Skeletal muscle tissue (tissue), 3 donors: ENCODE measurements at regions not wholly inside any gene's neighbourhood (a gene's known extent, or its start where the extent isn't known, plus 50 kb on each side); places are given as distances from the start of the nearest gene placed in this dataset.

Experiments used
- H3K27ac ChIP-seq: one replicate; pipeline ENCODE4 v1.7.0; 2013; ENCODE audit warnings: mild to moderate bottlenecking, low read depth, low read length, inconsistent platforms
- H3K27me3 ChIP-seq, 3 donors: one replicate each; pipeline ENCODE4 v1.7.0; 2013; ENCODE audit warnings: low read length in 3 of 3; ENCODE audit not compliant: control insufficient read depth in 3 of 3, insufficient read depth in 3 of 3
- H3K36me3 ChIP-seq, 3 donors: one replicate each; pipeline ENCODE4 v1.7.0; 2013; ENCODE audit warnings: low read length in 3 of 3; ENCODE audit not compliant: control insufficient read depth in 3 of 3, insufficient read depth in 3 of 3
- H3K4me1 ChIP-seq, 3 donors: one replicate each; pipeline ENCODE4 v1.7.0; 2013; ENCODE audit warnings: low read length in 3 of 3, mild to moderate bottlenecking in 3 of 3; ENCODE audit not compliant: control insufficient read depth in 3 of 3, insufficient read depth in 3 of 3
- H3K4me3 ChIP-seq, 3 donors: one replicate each; pipeline ENCODE4 v1.7.0; 2013; ENCODE audit warnings: low read length in 3 of 3
- H3K9ac ChIP-seq, 3 donors: one replicate each; pipeline ENCODE4 v1.7.0; 2013; ENCODE audit warnings: low read length in 3 of 3, mild to moderate bottlenecking in 3 of 3, moderate library complexity in 2 of 3, low read depth in 1 of 3
- H3K9me3 ChIP-seq, 3 donors: one replicate each; pipeline ENCODE4 v1.7.0; 2013; ENCODE audit warnings: low read length in 3 of 3; ENCODE audit not compliant: control insufficient read depth in 3 of 3
- donor health status: Osteomylitis.

- peak overlapping the region in 2 of 3 donors; percentile 38 to 69 for H3K9ac ChIP-seq
- H3K27ac ChIP-seq, result peak overlapping the region; percentile 56
These were observed 104.9 kb downstream of the FAM53A start for GRCh38 chr4:1579001-1579900.

GRCh38 chr4:1578251-1578773 lies 105.8 kb downstream of the FAM53A start:
- no peaks in the 10 kb centered on the region for H3K36me3 ChIP-seq
- no peaks in the 10 kb centered on the region for H3K9me3 ChIP-seq
- no peak overlapping the region for H3K4me3 ChIP-seq
- peaks cover 32 to 51% (median 42%) of the 10 kb centered on the region in 3 donors for H3K27me3 ChIP-seq
- H3K4me1 ChIP-seq, result peaks cover 0 to 9% (median 8%) of the 10 kb centered on the region in 3 donors
- no peak overlapping the region for H3K27ac ChIP-seq
- H3K9ac ChIP-seq, result no peak overlapping the region

More at GRCh38 chr4:1579001-1579900, 104.9 kb downstream of the FAM53A start:
- peaks cover 0 to 9% (median 8%) of the 10 kb centered on the region in 3 donors for H3K4me1 ChIP-seq
- H3K9me3 ChIP-seq, result no peaks in the 10 kb centered on the region
- H3K36me3 ChIP-seq, result no peaks in the 10 kb centered on the region
- peak overlapping the region; percentile 64 to 70 (median 65) for H3K4me3 ChIP-seq
- peaks cover 26 to 47% (median 41%) of the 10 kb centered on the region in 3 donors for H3K27me3 ChIP-seq

GRCh38 chr4:1577822-1578217 lies 106.3 kb downstream of the FAM53A start:
- H3K36me3 ChIP-seq, result no peaks in the 10 kb centered on the region
- H3K4me1 ChIP-seq, result peaks cover 0 to 9% (median 8%) of the 10 kb centered on the region in 3 donors
- H3K9me3 ChIP-seq, result no peaks in the 10 kb centered on the region
- no peak overlapping the region for H3K9ac ChIP-seq
- no peak overlapping the region for H3K27ac ChIP-seq
- peaks cover 32 to 51% (median 38%) of the 10 kb centered on the region in 3 donors for H3K27me3 ChIP-seq
- no peak overlapping the region for H3K4me3 ChIP-seq

- no peaks in the 10 kb centered on the region for H3K36me3 ChIP-seq
- no peaks in the 10 kb centered on the region for H3K9me3 ChIP-seq
- H3K27ac ChIP-seq, result no peak overlapping the region
- no peak overlapping the region for H3K9ac ChIP-seq
- peaks cover 32 to 49% (median 36%) of the 10 kb centered on the region in 3 donors for H3K27me3 ChIP-seq
- H3K4me1 ChIP-seq, result peaks cover 0 to 9% (median 8%) of the 10 kb centered on the region in 3 donors
- H3K4me3 ChIP-seq, result no peak overlapping the region
These were observed 106.9 kb downstream of the FAM53A start for GRCh38 chr4:1576961-1577821.

- Histone ChIP-seq H3K4me3 (no peak overlapping the region), H3K9me3 (no peaks in the 10 kb centered on the region), H3K9ac (no peak overlapping the region), H3K4me1 (peaks cover 0 to 9% (median 5%) of the 10 kb centered on the region in 3 donors), H3K36me3 (no peaks in the 10 kb centered on the region), H3K27me3 (peaks cover 32 to 45% (median 33%) of the 10 kb centered on the region in 3 donors), H3K27ac (no peak overlapping the region)
These were observed 107.7 kb downstream of the FAM53A start for GRCh38 chr4:1576304-1576960.

- peaks cover 0 to 9% (median 5%) of the 10 kb centered on the region in 3 donors for H3K4me1 ChIP-seq
- no peak overlapping the region for H3K9ac ChIP-seq
- no peaks in the 10 kb centered on the region for H3K36me3 ChIP-seq
- H3K27ac ChIP-seq, result no peak overlapping the region
- H3K27me3 ChIP-seq, result peaks cover 32 to 45% (median 38%) of the 10 kb centered on the region in 3 donors
- H3K9me3 ChIP-seq, result no peaks in the 10 kb centered on the region
- no peak overlapping the region for H3K4me3 ChIP-seq
These were observed 108.5 kb downstream of the FAM53A start for GRCh38 chr4:1575418-1576303.

- peaks cover 0 to 9% (median 5%) of the 10 kb centered on the region in 3 donors for H3K4me1 ChIP-seq
- no peaks in the 10 kb centered on the region for H3K36me3 ChIP-seq
- peaks cover 32 to 49% (median 46%) of the 10 kb centered on the region in 3 donors for H3K27me3 ChIP-seq
- H3K4me3 ChIP-seq, result no peak overlapping the region
- no peaks in the 10 kb centered on the region for H3K9me3 ChIP-seq
- H3K9ac ChIP-seq, result no peak overlapping the region
- H3K27ac ChIP-seq, result no peak overlapping the region
These were observed 109.3 kb downstream of the FAM53A start for GRCh38 chr4:1574601-1575417.

GRCh38 chr4:1573830-1574459 lies 110.2 kb downstream of the FAM53A start:
- H3K9ac ChIP-seq, result no peak overlapping the region
- no peaks in the 10 kb centered on the region for H3K9me3 ChIP-seq
- H3K4me3 ChIP-seq, result no peak overlapping the region
- no peak overlapping the region for H3K27ac ChIP-seq
- H3K36me3 ChIP-seq, result no peaks in the 10 kb centered on the region
- peaks cover 0 to 4% (median 4%) of the 10 kb centered on the region in 3 donors for H3K4me1 ChIP-seq
- H3K27me3 ChIP-seq, result peaks cover 29 to 50% (median 44%) of the 10 kb centered on the region in 3 donors
